Embryonic facial prominence (tissue), 1 donor: ENCODE measurements at regions not wholly inside any gene's neighbourhood (a gene's known extent, or its start where the extent isn't known, plus 50 kb on each side); places are given as distances from the start of the nearest gene placed in this dataset.
"Not testable (repeated sequence)": the region's sequence is repeated elsewhere in the genome, so short reads cannot be mapped to it uniquely, and the experiment has no call there.

Experiments used
- DNase-seq: peaks from one replicate; pipeline ENCODE4 v3.0.0-alpha.2; 2016; ENCODE audit errors: extremely low spot score

DNA sequence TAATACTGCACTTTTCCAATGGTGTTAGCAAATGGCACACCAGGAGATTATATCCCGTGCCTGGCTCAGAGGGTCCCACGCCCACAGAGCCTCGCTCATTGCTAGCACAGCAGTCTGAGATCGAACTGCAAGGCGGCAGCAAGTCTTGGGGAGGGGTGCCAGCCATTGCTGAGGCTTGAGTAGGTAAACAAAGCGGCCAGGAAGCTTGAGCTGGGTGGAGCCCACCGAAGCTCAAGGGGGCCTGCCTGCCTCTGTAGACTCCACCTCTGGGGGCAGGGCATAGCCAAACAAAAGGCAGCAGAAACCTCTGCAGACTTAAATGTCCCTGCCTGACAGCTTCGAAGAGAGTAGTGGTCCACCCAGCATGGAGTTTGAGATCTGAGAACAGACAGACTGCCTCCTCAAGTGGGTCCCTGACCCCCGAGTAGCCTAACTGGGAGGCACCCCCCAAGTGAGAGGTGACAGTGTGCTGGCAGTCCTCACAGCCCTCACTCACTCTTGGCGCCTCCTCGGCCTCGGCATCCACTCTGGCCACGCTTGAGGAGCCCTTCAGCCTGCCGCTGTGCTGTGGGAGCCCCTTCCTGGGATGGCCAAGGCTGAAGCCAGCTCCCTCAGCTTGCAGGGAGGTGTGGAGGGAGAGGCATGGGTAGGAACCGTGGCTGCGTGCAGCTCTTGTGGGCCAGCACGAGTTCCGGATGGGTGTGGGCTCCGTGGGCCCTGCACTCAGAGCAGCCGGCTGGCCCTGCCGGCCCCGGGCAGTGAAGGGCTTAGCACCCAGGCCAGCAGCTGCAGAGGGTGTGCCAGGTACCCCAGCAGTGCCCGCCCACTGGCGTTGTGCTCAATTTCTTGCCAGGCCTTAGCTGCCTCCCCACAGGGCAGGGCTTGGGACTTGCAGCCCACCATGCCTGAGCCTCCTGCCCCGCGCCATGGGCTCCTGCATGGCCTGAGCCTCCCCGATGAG is 188.0 kb downstream of the MMUT start:
- DNase-seq, result not testable (repeated sequence)

DNA sequence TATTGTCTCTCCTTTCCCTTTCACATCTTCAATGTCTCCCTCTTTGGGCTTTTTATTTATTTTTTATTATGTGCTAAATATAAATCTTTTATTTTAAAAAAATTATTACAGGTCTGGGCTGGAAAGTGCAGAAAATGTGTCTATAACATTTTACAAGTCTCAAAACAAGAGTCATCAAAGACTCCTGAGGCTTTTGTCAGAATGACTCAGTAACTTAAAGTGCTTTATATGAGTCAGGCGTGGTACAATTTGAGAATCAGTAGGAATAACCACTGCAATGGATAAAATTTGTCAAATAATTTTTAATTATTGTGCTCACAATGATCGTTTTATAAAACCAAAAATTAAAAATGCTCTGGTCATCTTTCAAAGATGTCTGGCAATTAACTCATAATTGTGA is 193.9 kb downstream of the MMUT start:
- no peak for DNase-seq

GRCh38 chr6:49264909-49265308 is 198.1 kb downstream of the MMUT start:
- DNase-seq, result no peak

DNA sequence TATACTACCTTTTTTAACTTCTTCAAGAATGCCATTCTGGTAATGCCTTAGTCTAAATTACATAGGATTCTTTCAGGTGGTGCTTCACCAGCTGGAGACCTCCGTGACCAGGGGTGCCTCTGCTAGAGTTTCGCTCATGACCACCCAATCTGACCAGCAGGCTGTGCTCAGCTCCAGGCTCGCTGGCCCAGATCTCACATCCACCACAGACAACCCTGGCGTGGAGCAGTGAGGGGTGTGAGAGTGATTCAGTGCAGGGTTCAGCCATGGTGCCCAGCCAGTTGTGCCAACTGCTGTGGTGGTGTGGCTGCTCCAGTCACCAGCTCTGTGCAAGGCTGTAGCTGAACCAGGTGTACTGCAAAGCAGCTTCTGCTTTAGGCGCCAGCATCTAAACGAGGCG is 198.6 kb downstream of the MMUT start:
- DNase-seq, result no peak

DNA sequence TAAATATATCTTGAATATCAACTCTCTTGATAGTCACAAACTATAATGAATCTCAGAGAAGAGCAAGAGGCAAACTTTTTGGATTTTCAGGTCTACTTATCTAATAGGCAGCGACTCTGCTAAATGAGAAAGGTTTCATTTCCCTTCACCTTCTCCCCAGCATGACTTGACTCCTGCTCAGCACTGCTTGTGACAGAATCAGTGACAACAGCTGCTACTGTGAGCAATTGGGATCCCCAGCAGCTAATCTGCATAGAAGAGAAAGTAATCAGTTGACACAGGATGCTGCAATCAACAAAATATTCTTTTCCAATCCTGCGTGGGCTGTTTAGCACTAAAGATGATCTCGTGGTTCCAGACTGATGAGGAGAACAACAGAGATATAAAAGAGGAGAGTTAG is 205.5 kb downstream of the MMUT start:
- no peak for DNase-seq

GRCh38 chr6:49255335-49255734 is 207.7 kb downstream of the MMUT start:
- no peak for DNase-seq

DNA sequence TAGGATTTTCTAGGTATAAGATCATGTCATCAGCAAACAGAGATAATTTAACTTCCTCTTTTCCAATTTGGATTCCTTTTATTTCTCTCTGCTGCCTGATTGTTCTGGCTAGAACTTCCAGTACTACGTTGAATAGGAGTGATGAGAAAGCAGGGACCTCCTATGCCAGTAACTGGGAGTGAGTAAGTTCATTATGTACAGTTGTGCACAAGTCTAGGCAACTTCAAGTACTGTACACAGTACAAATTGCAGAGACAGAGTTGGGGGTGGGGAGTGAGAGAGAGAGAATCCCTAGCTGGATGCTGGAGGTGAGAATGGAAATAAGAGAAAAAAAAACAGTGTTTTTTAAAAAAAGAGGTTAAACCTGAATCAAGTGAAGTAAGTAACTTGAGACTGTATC is 210.2 kb downstream of the MMUT start:
- no peak for DNase-seq

GRCh38 chr6:49233483-49233882 is 229.6 kb downstream of the MMUT start:
- no peak for DNase-seq

- DNase-seq, result no peak
Observed at GRCh38 chr6:49225471-49225870, 237.6 kb downstream of the MMUT start.

DNA sequence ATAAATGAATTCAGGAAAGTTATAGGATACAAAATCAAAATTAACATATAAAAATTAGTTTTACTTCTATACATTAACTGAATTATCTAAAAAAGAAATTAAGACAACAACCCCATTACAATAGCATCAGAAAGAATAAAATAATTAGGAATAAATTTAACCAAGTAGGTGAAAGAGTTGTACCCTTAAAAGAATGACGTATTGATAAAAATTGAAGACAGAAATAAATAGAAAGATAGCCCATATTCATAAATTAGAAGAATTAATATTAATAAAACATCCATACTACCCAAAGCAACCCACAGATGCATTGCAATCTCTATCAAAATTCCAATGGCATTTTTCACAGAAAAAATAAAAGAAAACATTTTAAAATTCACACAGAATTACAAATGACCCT is 242.8 kb downstream of the MMUT start:
- no peak for DNase-seq

DNA sequence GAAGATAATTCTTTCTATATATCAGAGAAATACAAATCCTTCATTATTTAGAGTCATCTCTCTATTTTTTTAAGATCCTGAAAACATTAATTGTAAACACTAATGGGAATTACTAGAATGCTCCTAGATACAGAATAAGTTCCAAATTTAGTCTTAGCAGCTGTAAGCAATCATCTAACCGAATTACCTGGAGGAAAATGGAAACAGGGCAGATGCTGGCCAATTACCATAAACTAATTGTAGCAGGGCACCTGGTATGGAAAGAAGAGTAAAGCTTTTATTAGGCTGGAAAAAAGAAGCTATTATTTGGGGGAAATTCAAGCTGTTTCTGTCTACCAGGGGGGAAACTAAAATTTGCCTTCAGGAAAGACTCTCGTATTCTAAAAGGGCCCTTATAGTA is 257.5 kb downstream of the MMUT start:
- DNase-seq, result no peak

DNA sequence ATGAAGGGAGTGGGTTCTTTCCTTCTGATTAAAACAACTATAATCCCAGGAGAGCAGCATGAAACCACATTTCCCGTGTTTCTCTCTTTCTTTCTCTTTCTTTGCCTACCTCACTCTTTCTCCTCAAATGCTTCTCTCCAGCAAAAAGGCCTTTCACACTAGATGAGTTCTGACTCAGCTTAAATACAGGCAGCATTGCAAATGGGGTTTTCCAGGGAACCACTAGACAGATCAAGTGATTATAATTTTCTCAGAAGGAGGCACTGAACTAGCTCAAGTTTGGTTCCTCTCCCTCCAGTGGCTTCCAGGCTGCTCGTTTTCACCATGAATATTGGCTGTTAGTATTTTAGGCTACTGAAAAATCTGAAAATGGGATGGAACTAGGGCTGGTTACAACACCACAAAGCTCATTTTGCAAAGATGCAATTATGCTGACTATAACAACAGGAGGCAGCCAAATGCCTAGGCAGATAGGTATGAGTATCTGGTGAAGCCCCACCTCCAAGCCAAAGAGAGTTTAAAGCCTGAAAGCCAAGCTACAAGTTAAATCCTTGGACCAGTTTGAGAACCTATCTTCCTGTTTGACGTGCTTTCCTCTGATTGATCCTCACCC is 260.0 kb downstream of the MMUT start:
- no peak for DNase-seq

- no peak for DNase-seq
Observed at GRCh38 chr6:49198015-49198414, 265.0 kb downstream of the MMUT start.

DNA sequence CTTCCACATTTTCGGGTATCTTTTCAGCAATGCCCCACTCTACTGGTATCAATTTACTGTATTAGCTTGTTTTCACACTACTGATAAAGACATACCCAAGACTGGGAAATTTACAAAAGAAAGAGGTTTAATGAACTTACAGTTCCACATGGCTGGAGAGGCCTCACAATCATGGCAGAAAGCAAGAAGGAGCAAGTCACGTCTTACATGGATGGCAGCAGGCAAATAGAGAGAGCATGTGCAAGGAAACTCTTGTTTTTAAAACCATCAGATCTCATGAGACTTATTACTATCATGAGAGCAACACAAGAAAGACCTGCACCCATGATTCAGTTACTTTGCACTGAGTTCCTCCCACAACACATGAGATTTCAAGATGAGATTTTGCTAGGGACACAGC is 300.7 kb downstream of the MMUT start:
- DNase-seq, result not testable (repeated sequence)

DNA sequence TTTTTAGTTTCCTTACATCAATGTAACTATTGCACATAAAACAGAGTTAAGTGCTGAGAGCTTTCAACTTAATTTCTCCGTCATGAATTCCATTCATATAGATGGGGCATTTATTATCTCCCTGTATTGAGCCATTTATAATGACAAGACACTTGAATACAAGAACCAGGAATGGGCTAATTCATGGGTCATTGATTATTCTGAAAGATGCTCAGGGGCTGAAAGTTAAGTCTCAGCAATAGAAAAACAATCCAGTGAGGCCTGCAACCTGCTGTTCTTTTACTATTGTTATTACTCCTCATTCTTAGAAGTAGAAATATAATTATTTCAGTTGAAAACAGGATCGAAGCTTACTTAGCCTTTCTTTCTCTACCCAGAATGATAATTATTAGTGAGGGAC is 307.7 kb downstream of the MMUT start:
- no peak for DNase-seq

DNA sequence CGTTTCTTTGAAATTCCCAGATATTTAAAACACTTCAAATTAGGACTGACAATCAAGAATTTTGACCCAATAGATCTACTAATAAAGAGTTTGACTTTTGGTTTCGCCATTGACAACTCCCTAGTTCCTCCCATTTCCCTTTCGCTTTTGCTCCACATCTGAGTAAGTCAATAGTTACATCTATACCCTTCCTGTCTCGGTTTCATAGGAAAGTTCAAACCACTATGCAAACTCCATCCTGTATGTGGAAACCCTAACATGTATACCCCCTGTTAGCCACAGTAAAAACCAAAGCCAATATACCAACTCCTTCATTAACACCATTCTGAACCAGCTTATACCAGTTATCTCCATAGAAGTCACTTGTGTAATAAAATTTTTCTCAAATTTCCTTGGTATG is 311.1 kb downstream of the MMUT start:
- no peak for DNase-seq

GRCh38 chr6:49151461-49151860 is 311.6 kb downstream of the MMUT start:
- no peak for DNase-seq

DNA sequence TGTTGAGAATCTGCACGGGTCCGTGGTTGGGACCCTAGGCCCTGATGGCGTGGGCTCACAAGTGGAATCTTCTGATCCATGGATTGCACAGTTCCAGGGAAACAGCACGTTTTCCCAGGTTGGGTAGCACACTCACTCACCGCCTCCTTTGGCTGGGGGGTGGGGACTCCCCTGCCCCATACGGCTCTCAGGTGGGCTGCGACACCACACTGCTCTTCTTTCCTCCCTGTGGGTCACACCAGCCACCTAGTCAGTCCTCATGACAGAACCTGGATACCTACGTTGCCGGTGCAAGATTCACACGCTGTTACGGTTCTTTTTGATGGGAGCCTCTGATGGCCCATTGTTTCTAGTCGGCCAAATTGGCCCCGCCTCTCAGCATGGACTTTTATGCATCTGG is 312.0 kb downstream of the MMUT start:
- no peak for DNase-seq

GRCh38 chr6:49145280-49145679 is 317.8 kb downstream of the MMUT start:
- DNase-seq, result no peak

GRCh38 chr6:49142421-49143151 is 320.5 kb downstream of the MMUT start:
- DNase-seq, result no peak

DNA sequence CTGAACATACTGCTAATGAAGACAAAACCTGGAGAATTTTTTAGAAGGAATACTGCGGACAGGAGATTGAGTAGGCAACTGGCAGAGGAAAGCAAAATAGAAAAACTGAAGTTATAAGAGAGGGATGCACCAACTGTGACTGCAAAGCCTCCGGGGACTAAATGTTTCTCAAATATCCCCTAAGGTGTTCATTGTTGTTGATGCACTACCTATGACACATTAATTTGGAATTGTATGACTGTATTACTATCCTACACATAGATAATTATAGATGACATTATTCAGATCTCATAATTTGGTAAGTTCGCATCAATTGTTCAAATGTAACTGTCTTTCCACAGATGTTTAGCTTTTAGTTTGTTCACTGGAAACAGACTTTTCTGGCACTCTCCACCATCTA is 341.1 kb downstream of the MMUT start:
- DNase-seq, result no peak

GRCh38 chr6:49118478-49118877 is 344.6 kb downstream of the MMUT start:
- DNase-seq, result no peak

DNA sequence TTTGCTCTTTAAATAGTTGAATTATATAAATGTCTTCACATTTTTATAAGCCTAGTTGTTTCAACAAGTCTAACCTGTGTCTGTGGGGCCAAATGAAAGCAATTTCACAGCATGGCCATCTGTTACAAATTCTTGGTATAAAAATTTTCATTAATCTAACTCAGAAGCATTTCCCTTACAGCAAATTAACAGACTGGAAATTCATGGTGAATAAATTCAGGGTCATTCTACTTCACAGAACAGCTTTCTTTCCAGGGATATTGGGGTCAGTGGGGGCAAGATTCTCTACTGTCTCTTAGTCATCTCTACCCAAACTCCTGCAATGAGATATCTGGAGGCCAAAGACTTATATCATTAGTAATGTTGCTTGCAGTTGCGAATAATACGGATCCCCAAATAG is 352.1 kb downstream of the MMUT start:
- no peak for DNase-seq
